Activated CD8-positive, alpha-beta T cell treated with anti-CD3 and anti-CD28 coated beads for 36 hours (primary cell): ENCODE measurements at regions not wholly inside any gene's neighbourhood (a gene's known extent, or its start where the extent isn't known, plus 50 kb on each side); places are given as distances from the start of the nearest gene placed in this dataset.
"Not testable (repeated sequence)": the region's sequence is repeated elsewhere in the genome, so short reads cannot be mapped to it uniquely, and the experiment has no call there.

Source experiments
- ATAC-seq: fragments of 200-7000 bp; cut with Tn5 transposase; one replicate; pipeline ENCODE4 v1.10.0; 2021; ENCODE audit warnings: mild to moderate bottlenecking, moderate library complexity
- CTCF ChIA-PET: fragments of 350-600 bp; sonication (Branson Sonifier 250); formaldehyde crosslinking; loops from one replicate; lab custom pipeline; 2021; ENCODE audit warnings: antibody characterized with exemption; lab: Charles Lee
- POLR2A ChIA-PET: fragments of 350-600 bp; sonication (Branson Sonifier 250); formaldehyde crosslinking; loops from one replicate; lab custom pipeline; 2021; ENCODE audit warnings: antibody characterized with exemption; lab: Charles Lee
- DNase-seq: peaks from one replicate; pipeline ENCODE4 v3.0.0-alpha.2; 2020
- H3K27ac Mint-ChIP-seq: one replicate; pipeline ENCODE4 v1.8.0; 2021; ENCODE audit warnings: mild to moderate bottlenecking, mixed read lengths
- H3K27me3 Mint-ChIP-seq: one replicate; pipeline ENCODE4 v1.8.0; 2021; ENCODE audit warnings: mixed read lengths
- H3K36me3 Mint-ChIP-seq: one replicate; pipeline ENCODE4 v1.8.0; 2021; ENCODE audit warnings: low read depth, mixed read lengths
- H3K4me1 Mint-ChIP-seq: one replicate; pipeline ENCODE4 v1.8.0; 2021; ENCODE audit warnings: low read depth, mixed read lengths
- H3K4me3 Mint-ChIP-seq: one replicate; pipeline ENCODE4 v1.8.0; 2021; ENCODE audit warnings: mild to moderate bottlenecking, moderate library complexity, mixed read lengths
- H3K9me3 Mint-ChIP-seq: one replicate; pipeline ENCODE4 v1.8.0; 2021; ENCODE audit warnings: mixed read lengths
- CTCF ChIP-seq: fragments of 200-600 bp; IDR thresholded peaks from one replicate; pipeline ENCODE4 v1.8.0; 2022; ENCODE audit warnings: antibody characterized with exemption, mild to moderate bottlenecking
- intact Hi-C: fragments of 100-400 bp; cut with micrococcal nuclease; formaldehyde crosslinking; loops from one replicate; pipeline ENCODE4 v1.10.0; 2022

- intact Hi-C loops, H3K27ac Mint-ChIP-seq, H3K4me3 Mint-ChIP-seq, ATAC-seq, CTCF ChIA-PET, H3K36me3 Mint-ChIP-seq, POLR2A ChIA-PET, H3K4me1 Mint-ChIP-seq, DNase-seq: not testable (repeated sequence)
- peaks cover 12% of the 10 kb centered on the region for H3K9me3 Mint-ChIP-seq
- peaks cover 13% of the 10 kb centered on the region for H3K27me3 Mint-ChIP-seq
Measured at GRCh38 chr7:97234494-97234893, 117.0 kb downstream of the SDHAF3 start.

GRCh38 chr7:97246317-97246716 is 128.8 kb downstream of the SDHAF3 start:
- Mint-ChIP-seq H3K4me3 (no peak overlapping the region), H3K36me3 (peaks cover 2% of the 10 kb centered on the region), H3K27me3 (no peaks in the 10 kb centered on the region), H3K27ac (no peak overlapping the region), H3K4me1 (no peaks in the 10 kb centered on the region), H3K9me3 (peaks cover 10% of the 10 kb centered on the region)
- ChIA-PET POLR2A (no interaction called here), CTCF (no interaction called here)
- intact Hi-C loops = no loop called here
- no peak for ATAC-seq
- TF ChIP-seq CTCF = no peak
- no peak for DNase-seq

GRCh38 chr7:97258187-97258586 is 140.7 kb downstream of the SDHAF3 start:
- ATAC-seq, H3K27ac Mint-ChIP-seq, H3K4me3 Mint-ChIP-seq, H3K36me3 Mint-ChIP-seq, DNase-seq, POLR2A ChIA-PET, CTCF ChIA-PET, intact Hi-C loops, H3K27me3 Mint-ChIP-seq, H3K4me1 Mint-ChIP-seq: not testable (repeated sequence)
- peaks cover 10% of the 10 kb centered on the region for H3K9me3 Mint-ChIP-seq

- ChIA-PET CTCF (no interaction called here), POLR2A (no interaction called here)
- DNase-seq = no peak
- Mint-ChIP-seq H3K4me1 (no peaks in the 10 kb centered on the region), H3K9me3 (no peaks in the 10 kb centered on the region), H3K4me3 (no peak overlapping the region), H3K36me3 (no peaks in the 10 kb centered on the region), H3K27me3 (peaks cover 3% of the 10 kb centered on the region), H3K27ac (no peak overlapping the region)
- intact Hi-C loops = no loop called here
- ATAC-seq = no peak
- TF ChIP-seq CTCF = no peak
Measured at GRCh38 chr7:97269741-97270140, 152.2 kb downstream of the SDHAF3 start.

- ATAC-seq = no peak
- Mint-ChIP-seq H3K36me3 (no peaks in the 10 kb centered on the region), H3K4me3 (no peak overlapping the region), H3K27ac (no peak overlapping the region), H3K27me3 (peaks cover 3% of the 10 kb centered on the region), H3K4me1 (no peaks in the 10 kb centered on the region), H3K9me3 (no peaks in the 10 kb centered on the region)
- ChIA-PET POLR2A (no interaction called here), CTCF (no interaction called here)
- intact Hi-C loops = no loop called here
- DNase-seq = no peak
- no peak for TF ChIP-seq CTCF
Measured at GRCh38 chr7:97270280-97270679, 152.8 kb downstream of the SDHAF3 start.

- Mint-ChIP-seq H3K4me3 (no peak overlapping the region), H3K9me3 (no peaks in the 10 kb centered on the region), H3K27ac (no peak overlapping the region), H3K27me3 (peaks cover 3% of the 10 kb centered on the region), H3K36me3 (no peaks in the 10 kb centered on the region), H3K4me1 (no peaks in the 10 kb centered on the region)
- no peak for DNase-seq
- ATAC-seq = no peak
- ChIA-PET CTCF (no interaction called here), POLR2A (no interaction called here)
- TF ChIP-seq CTCF = no peak
- intact Hi-C loops = no loop called here
Measured at GRCh38 chr7:97271619-97272018, 154.1 kb downstream of the SDHAF3 start.
